ENCODE measurements at regions not wholly inside any gene's neighbourhood (a gene's known extent, or its start where the extent isn't known, plus 50 kb on each side); places are given as distances from the start of the nearest gene placed in this dataset.

DNA sequence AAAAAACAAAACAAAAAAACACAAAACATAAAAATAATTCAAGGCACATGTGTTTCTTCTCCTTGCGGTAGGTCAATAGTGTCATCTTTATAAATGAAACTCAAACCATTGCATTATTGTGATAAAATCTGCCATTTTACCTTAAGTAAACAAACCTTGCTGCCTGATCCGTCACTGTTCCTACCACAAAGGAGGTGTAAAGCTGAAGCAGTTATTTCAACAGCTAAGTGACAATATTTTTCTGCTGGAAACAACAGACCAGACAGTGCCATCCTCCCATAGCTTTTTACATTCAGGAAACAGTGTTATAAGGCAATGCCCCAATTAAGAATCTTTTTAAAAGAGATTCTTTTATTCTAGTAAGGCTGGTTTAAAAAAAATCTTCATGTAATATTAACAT is 242.7 kb downstream of the PPP1R2C start:
- Histone ChIP-seq H3K4me3 (replicated peaks; ENCODE audit: insufficient read depth, low read length) (no peak overlapping the region), H3K27me3 (ENCODE audit: insufficient read depth, poor library complexity, severe bottlenecking) (no peaks in the 10 kb centered on the region), H3K27ac (replicated peaks) (no peak overlapping the region)
- DNase-seq (ENCODE audit: low read depth in 1 of 2, low spot score in 1 of 2): no peak
- no peak for TF ChIP-seq SPI1 (IDR thresholded peaks at IDR 0.05; ENCODE audit: borderline replicate concordance, low read depth)
- no peak for TF ChIP-seq GABPA (IDR thresholded peaks at IDR 0.05; ENCODE audit: low read depth)
- TF ChIP-seq, protein P1, sequence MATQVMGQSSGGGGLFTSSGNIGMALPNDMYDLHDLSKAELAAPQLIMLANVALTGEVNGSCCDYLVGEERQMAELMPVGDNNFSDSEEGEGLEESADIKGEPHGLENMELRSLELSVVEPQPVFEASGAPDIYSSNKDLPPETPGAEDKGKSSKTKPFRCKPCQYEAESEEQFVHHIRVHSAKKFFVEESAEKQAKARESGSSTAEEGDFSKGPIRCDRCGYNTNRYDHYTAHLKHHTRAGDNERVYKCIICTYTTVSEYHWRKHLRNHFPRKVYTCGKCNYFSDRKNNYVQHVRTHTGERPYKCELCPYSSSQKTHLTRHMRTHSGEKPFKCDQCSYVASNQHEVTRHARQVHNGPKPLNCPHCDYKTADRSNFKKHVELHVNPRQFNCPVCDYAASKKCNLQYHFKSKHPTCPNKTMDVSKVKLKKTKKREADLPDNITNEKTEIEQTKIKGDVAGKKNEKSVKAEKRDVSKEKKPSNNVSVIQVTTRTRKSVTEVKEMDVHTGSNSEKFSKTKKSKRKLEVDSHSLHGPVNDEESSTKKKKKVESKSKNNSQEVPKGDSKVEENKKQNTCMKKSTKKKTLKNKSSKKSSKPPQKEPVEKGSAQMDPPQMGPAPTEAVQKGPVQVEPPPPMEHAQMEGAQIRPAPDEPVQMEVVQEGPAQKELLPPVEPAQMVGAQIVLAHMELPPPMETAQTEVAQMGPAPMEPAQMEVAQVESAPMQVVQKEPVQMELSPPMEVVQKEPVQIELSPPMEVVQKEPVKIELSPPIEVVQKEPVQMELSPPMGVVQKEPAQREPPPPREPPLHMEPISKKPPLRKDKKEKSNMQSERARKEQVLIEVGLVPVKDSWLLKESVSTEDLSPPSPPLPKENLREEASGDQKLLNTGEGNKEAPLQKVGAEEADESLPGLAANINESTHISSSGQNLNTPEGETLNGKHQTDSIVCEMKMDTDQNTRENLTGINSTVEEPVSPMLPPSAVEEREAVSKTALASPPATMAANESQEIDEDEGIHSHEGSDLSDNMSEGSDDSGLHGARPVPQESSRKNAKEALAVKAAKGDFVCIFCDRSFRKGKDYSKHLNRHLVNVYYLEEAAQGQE (IDR thresholded peaks at IDR 0.05; ENCODE audit: insufficient replicate concordance, low read depth): no peak
- TF ChIP-seq, protein P2, sequence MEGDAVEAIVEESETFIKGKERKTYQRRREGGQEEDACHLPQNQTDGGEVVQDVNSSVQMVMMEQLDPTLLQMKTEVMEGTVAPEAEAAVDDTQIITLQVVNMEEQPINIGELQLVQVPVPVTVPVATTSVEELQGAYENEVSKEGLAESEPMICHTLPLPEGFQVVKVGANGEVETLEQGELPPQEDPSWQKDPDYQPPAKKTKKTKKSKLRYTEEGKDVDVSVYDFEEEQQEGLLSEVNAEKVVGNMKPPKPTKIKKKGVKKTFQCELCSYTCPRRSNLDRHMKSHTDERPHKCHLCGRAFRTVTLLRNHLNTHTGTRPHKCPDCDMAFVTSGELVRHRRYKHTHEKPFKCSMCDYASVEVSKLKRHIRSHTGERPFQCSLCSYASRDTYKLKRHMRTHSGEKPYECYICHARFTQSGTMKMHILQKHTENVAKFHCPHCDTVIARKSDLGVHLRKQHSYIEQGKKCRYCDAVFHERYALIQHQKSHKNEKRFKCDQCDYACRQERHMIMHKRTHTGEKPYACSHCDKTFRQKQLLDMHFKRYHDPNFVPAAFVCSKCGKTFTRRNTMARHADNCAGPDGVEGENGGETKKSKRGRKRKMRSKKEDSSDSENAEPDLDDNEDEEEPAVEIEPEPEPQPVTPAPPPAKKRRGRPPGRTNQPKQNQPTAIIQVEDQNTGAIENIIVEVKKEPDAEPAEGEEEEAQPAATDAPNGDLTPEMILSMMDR (IDR thresholded peaks at IDR 0.05; ENCODE audit: insufficient read depth, low read length): no peak
- TF ChIP-seq POLR2AphosphoS5 (IDR thresholded peaks at IDR 0.05; ENCODE audit: low read depth): no peak

DNA sequence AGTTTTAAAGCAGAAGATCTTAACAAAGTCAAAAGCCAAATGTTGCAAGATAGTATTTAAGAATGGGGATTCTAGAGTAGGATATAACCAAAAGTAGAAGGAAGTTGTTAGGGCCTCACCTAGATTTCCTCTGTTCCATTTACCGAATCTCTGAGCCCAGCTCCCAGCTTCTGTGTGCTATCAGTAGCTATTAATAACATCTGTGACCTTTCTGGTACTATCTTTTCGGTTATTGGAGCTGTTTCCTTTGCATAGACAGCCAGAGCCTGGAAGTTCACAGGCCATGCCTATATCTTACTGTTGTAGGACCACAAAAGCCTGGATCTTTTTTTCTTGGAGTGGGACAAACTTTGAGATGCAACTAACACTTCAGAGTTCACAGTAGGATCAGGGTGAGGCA is 244.2 kb downstream of the PPP1R2C start:
- no peaks in the 10 kb centered on the region for H3K27me3 ChIP-seq (ENCODE audit: insufficient read depth, poor library complexity, severe bottlenecking)
- DNase-seq (ENCODE audit: low read depth in 1 of 2, low spot score in 1 of 2): no peak
- no peak for TF ChIP-seq POLR2AphosphoS5 (IDR thresholded peaks at IDR 0.05; ENCODE audit: low read depth)
- TF ChIP-seq GABPA (IDR thresholded peaks at IDR 0.05; ENCODE audit: low read depth): no peak
- TF ChIP-seq, protein P1 (IDR thresholded peaks at IDR 0.05; ENCODE audit: insufficient replicate concordance, low read depth): no peak
- TF ChIP-seq, protein P2 (IDR thresholded peaks at IDR 0.05; ENCODE audit: insufficient read depth, low read length): no peak
- no peak for TF ChIP-seq SPI1 (IDR thresholded peaks at IDR 0.05; ENCODE audit: borderline replicate concordance, low read depth)
- no peak overlapping the region for H3K27ac ChIP-seq (replicated peaks)
- no peak overlapping the region for H3K4me3 ChIP-seq (replicated peaks; ENCODE audit: insufficient read depth, low read length)

DNA sequence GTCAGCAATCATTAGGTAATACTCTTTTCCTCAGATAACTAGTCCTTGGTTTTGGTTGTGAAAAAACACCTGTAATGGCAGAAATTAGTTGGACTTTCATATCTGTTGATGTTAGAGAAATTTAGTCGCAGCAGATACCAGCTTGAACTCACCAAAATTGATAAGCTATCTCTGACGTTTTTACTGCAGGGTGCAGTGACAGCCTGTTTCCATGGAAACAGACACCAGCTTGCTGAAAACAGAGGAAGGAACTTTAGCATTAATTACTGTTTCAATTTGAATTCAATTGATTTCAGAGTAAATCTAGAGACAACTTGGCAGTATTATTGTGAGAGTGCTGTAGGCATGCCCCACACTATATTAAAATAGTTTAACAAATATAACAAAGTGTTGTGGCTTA is 246.5 kb downstream of the PPP1R2C start:
- no peak for TF ChIP-seq SPI1 (IDR thresholded peaks at IDR 0.05; ENCODE audit: borderline replicate concordance, low read depth)
- TF ChIP-seq POLR2AphosphoS5 (IDR thresholded peaks at IDR 0.05; ENCODE audit: low read depth): no peak
- TF ChIP-seq, protein P1 (IDR thresholded peaks at IDR 0.05; ENCODE audit: insufficient replicate concordance, low read depth): no peak
- no peak for TF ChIP-seq GABPA (IDR thresholded peaks at IDR 0.05; ENCODE audit: low read depth)
- TF ChIP-seq, protein P2 (IDR thresholded peaks at IDR 0.05; ENCODE audit: insufficient read depth, low read length): no peak
- Histone ChIP-seq H3K4me3 (replicated peaks; ENCODE audit: insufficient read depth, low read length) (no peak overlapping the region), H3K27me3 (ENCODE audit: insufficient read depth, poor library complexity, severe bottlenecking) (no peaks in the 10 kb centered on the region), H3K27ac (replicated peaks) (no peak overlapping the region)
- DNase-seq (ENCODE audit: low read depth in 1 of 2, low spot score in 1 of 2): no peak
